GM12878 (cell line): ENCODE measurements at regions not wholly inside any gene's neighbourhood (a gene's known extent, or its start where the extent isn't known, plus 50 kb on each side); places are given as distances from the start of the nearest gene placed in this dataset.

Experiments
- ATAC-seq: fragments of 200-7000 bp; cut with Tn5 transposase; 3 replicates; pipeline ENCODE4 v1.9.1; 2020; ENCODE audit warnings: mild to moderate bottlenecking, moderate library complexity
- BruUV-seq: library from RNA; stranded (reverse); fragments of 400-500 nt; replicated peaks from 2 replicates; lab custom pipeline; 2021; lab: Mats Ljungman, UMichigan
- CTCF ChIA-PET: fragments of 300-600 bp; sonication (Branson Sonifier 250); formaldehyde crosslinking; extraction: SDS; loops from one replicate; lab custom pipeline; 2021; ENCODE audit warnings: inconsistent platforms; lab: Yijun Ruan, JAX
- POLR2A ChIA-PET: fragments of 350-600 bp; formaldehyde crosslinking; extraction: SDS; loops from one replicate; lab custom pipeline; 2021; ENCODE audit warnings: inconsistent platforms; lab: Charles Lee
- RAD21 ChIA-PET: fragments of 300-600 bp; sonication (Branson Sonifier 250); formaldehyde crosslinking; loops from one replicate; lab custom pipeline; 2023; ENCODE audit warnings: antibody characterized with exemption; ENCODE audit not compliant: unreplicated experiment; lab: Charles Lee
- SMC1A ChIA-PET: fragments of 300-600 bp; sonication (Branson Sonifier 250); formaldehyde crosslinking; loops from one replicate; lab custom pipeline; 2023; ENCODE audit not compliant: unreplicated experiment, uncharacterized antibody; lab: Charles Lee
- DNase-seq: peaks from one replicate; pipeline ENCODE4 v3.0.0-alpha.2; 2011; ENCODE audit warnings: low read depth, low spot score
- FAIRE-seq: peaks from 3 replicates; lab custom pipeline; 2011; peaks lifted over from hg19 to GRCh38; lab: Jason Lieb, UNC
- H2AFZ ChIP-seq: 2 replicates; pipeline ENCODE4 v1.6.0; 2011; ENCODE audit warnings: low read depth, low read length, control low read depth; ENCODE audit not compliant: control insufficient read depth
- H3K27ac ChIP-seq: 2 replicates; pipeline ENCODE4 v1.5.1; 2011; ENCODE audit warnings: control low read depth; ENCODE audit not compliant: control insufficient read depth, insufficient read depth
- H3K27me3 ChIP-seq, 2 experiments: replicated peaks in 1 of 2; 2 replicates each; pipeline versions ENCODE4 v1.6.0 to v1.6.1; 2011; ENCODE audit warnings: low read length in 1 of 2; ENCODE audit not compliant: control insufficient read depth in 2 of 2, insufficient read depth in 2 of 2
- H3K36me3 ChIP-seq, 2 experiments: 2 replicates each; pipeline ENCODE4 v1.5.1; 2011; ENCODE audit warnings: low read length in 1 of 2; ENCODE audit not compliant: control insufficient read depth in 2 of 2, insufficient read depth in 2 of 2
- H3K4me1 ChIP-seq: 2 replicates; pipeline ENCODE4 v1.6.1; 2011; ENCODE audit warnings: mild to moderate bottlenecking, low read length, moderate library complexity, mixed read lengths; ENCODE audit not compliant: control insufficient read depth, insufficient read depth
- H3K4me2 ChIP-seq: 2 replicates; pipeline ENCODE4 v1.6.0; 2011; ENCODE audit warnings: control low read depth; ENCODE audit not compliant: control insufficient read depth, insufficient read depth
- H3K4me3 ChIP-seq: fragments of 200-600 bp; sonication (generic); 2 replicates; pipeline ENCODE4 v1.5.1; 2016
- H3K79me2 ChIP-seq: 2 replicates; pipeline ENCODE4 v1.6.0; 2011; ENCODE audit warnings: low read length; ENCODE audit not compliant: control insufficient read depth, insufficient read depth
- H3K9ac ChIP-seq: 2 replicates; pipeline ENCODE4 v1.8.0; 2011; ENCODE audit warnings: low read length, control low read depth, mixed read lengths; ENCODE audit not compliant: control insufficient read depth, insufficient read depth
- H3K9me3 ChIP-seq: replicated peaks from 3 replicates; pipeline ENCODE4 v1.5.1; 2011; ENCODE audit warnings: mild to moderate bottlenecking, low read length; ENCODE audit not compliant: control insufficient read depth, insufficient read depth
- H4K20me1 ChIP-seq: 2 replicates; pipeline ENCODE4 v1.6.0; 2011; ENCODE audit not compliant: control insufficient read depth, insufficient read depth
- ASH2L ChIP-seq: fragments of 300-600, 200-600 bp; sonication (generic); IDR thresholded peaks from 2 replicates; pipeline ENCODE4 v1.6.1; 2017; ENCODE audit warnings: low read depth, mild to moderate bottlenecking, borderline replicate concordance
- BACH1 ChIP-seq: fragments of 450-650 bp; IDR thresholded peaks from 2 replicates; pipeline ENCODE4 v1.6.1; 2017; ENCODE audit warnings: mild to moderate bottlenecking, borderline replicate concordance
- ESRRA ChIP-seq: IDR thresholded peaks from 2 replicates; pipeline ENCODE4 v1.6.1; 2012; ENCODE audit warnings: mild to moderate bottlenecking, low read length, improper control_type of control experiment
- HDGF ChIP-seq: fragments of 450-650 bp; IDR thresholded peaks from 2 replicates; pipeline ENCODE4 v1.6.1; 2016; ENCODE audit warnings: antibody characterized with exemption
- KLF5 ChIP-seq: fragments of 450-650 bp; IDR thresholded peaks from 2 replicates; pipeline ENCODE4 v1.6.1; 2014; ENCODE audit warnings: mild to moderate bottlenecking; ENCODE audit not compliant: partially characterized antibody
- SKIL ChIP-seq: fragments of 450-650 bp; IDR thresholded peaks from 2 replicates; pipeline ENCODE4 v1.6.1; 2017; ENCODE audit warnings: mild to moderate bottlenecking, low read depth, inconsistent platforms; ENCODE audit not compliant: poor library complexity, severe bottlenecking
- TCF3 ChIP-seq: IDR thresholded peaks from 2 replicates; pipeline ENCODE4 v1.6.1; 2012; ENCODE audit warnings: low read depth, mild to moderate bottlenecking, low read length, borderline replicate concordance; ENCODE audit not compliant: insufficient read depth
- ZNF274 ChIP-seq: IDR thresholded peaks from one replicate; pipeline ENCODE4 v1.8.0; 2011; ENCODE audit not compliant: insufficient read length, insufficient read depth
- WGBS: methylation state at CpG from one replicate; pipeline ENCODE4 v1.1.6; 2016; ENCODE audit warnings: low lambda C conversion rate; ENCODE audit not compliant: insufficient replicate concordance, insufficient coverage; ENCODE audit errors: missing lambda C conversion rate; 5-methylcytosine and 5-hydroxymethylcytosine counted together
- in situ Hi-C: fragments of 300-500 bp; cut with MboI; formaldehyde crosslinking; loops from 9 replicates; pipeline ENCODE4 v1.14.3; 2018; ENCODE audit warnings: mixed read lengths
- intact Hi-C: fragments of 100-400 bp; cut with micrococcal nuclease; formaldehyde crosslinking; loops from one replicate; pipeline ENCODE4 v1.14.2; 2022; ENCODE audit not compliant: unreplicated experiment

- no peak overlapping the region for H3K4me3 ChIP-seq
- H3K79me2 ChIP-seq: no peaks in the 10 kb centered on the region
- in situ Hi-C loops (no loop called here), intact Hi-C loops (no loop called here)
- H4K20me1 ChIP-seq: no peaks in the 10 kb centered on the region
- H2AFZ ChIP-seq: no peak overlapping the region
- no peak overlapping the region for H3K4me2 ChIP-seq
- FAIRE-seq (no peak), ATAC-seq (no peak), DNase-seq (no peak)
- TF ChIP-seq ZNF274 (no peak), TCF3 (no peak)
- BruUV-seq: no TSS peak
- CTCF ChIA-PET: no interaction called here
- no peaks in the 10 kb centered on the region for H3K4me1 ChIP-seq
- POLR2A ChIA-PET: no interaction called here
- WGBS: 21% methylated on average over 6 of the region's 6 CpGs
- no peak overlapping the region for H3K27ac ChIP-seq
- H3K27me3 ChIP-seq: no peaks in the 10 kb centered on the region
- H3K9ac ChIP-seq: no peak overlapping the region
- SMC1A ChIA-PET: interaction anchor here (0.7 kb wide), 1 partner anchor 21 kb away, joined by 3 read pairs; no protein-coding TSS in a partner anchor
- RAD21 ChIA-PET: no interaction called here
- H3K36me3 ChIP-seq: no peaks in the 10 kb centered on the region
- H3K9me3 ChIP-seq: no peaks in the 10 kb centered on the region
Observed at GRCh38 chrX:113594123-113594841, 753.7 kb upstream of the AMOT start.

GRCh38 chrX:113586281-113586898 is 745.8 kb upstream of the AMOT start:
- WGBS: 11% methylated on average over 15 of the region's 15 CpGs
- FAIRE-seq: no peak

More at GRCh38 chrX:113586281-113586898, 745.8 kb upstream of the AMOT start:
- ChIA-PET CTCF (no interaction called here), RAD21 (no interaction called here), SMC1A (no interaction called here), POLR2A (no interaction called here)
- Histone ChIP-seq H3K36me3 (no peaks in the 10 kb centered on the region), H3K79me2 (no peaks in the 10 kb centered on the region), H4K20me1 (no peaks in the 10 kb centered on the region), H3K27me3 (no peaks in the 10 kb centered on the region), H3K27ac (no peak overlapping the region), H3K9me3 (no peaks in the 10 kb centered on the region), H3K4me2 (no peak overlapping the region), H2AFZ (no peak overlapping the region), H3K9ac (no peak overlapping the region), H3K4me1 (no peaks in the 10 kb centered on the region), H3K4me3 (no peak overlapping the region)
- no peak for TF ChIP-seq BACH1
- no peak for TF ChIP-seq ASH2L
- no peak for TF ChIP-seq HDGF
- TF ChIP-seq SKIL: no peak
- TF ChIP-seq ESRRA: no peak
- no peak for TF ChIP-seq KLF5
- intact Hi-C loops (no loop called here), in situ Hi-C loops (no loop called here)
- no peak for DNase-seq
- ATAC-seq: no peak
- no TSS peak for BruUV-seq
